Motor neuron (in vitro differentiated cells): ENCODE measurements at regions not wholly inside any gene's neighbourhood (a gene's known extent, or its start where the extent isn't known, plus 50 kb on each side); places are given as distances from the start of the nearest gene placed in this dataset.

Experiments
- ATAC-seq, 8 experiments: fragments of 200-7000 bp; cut with Tn5 transposase; replicated peaks in 6 of 8; 2 replicates each; pipeline ENCODE4 v1.8.0; 2021; ENCODE audit warnings: mild to moderate bottlenecking in 8 of 8, moderate library complexity in 8 of 8
- H3K27ac ChIP-seq, 2 donors: fragments of 250-450 bp; sonication (Bioruptor Pico); 2 replicates each; pipeline ENCODE4 v1.9.0; 2021; ENCODE audit warnings: antibody characterized with exemption in 2 of 2, mild to moderate bottlenecking in 2 of 2, moderate library complexity in 1 of 2
- H3K4me1 ChIP-seq, 2 donors: fragments of 250-450 bp; sonication (Bioruptor Pico); replicated peaks in 1 of 2; 2 replicates each; pipeline ENCODE4 v1.6.1; 2021; ENCODE audit warnings: antibody characterized with exemption in 2 of 2, mild to moderate bottlenecking in 2 of 2, moderate library complexity in 1 of 2
- H3K4me3 ChIP-seq, 5 donors: fragments of 250-450 bp; sonication (Bioruptor Pico); 2 replicates each; pipeline ENCODE4 v1.9.0; 2021; ENCODE audit warnings: antibody characterized with exemption in 5 of 5, mild to moderate bottlenecking in 5 of 5, moderate library complexity in 4 of 5
- WGBS, 10 experiments: fragments of 450-650 bp; shearing (Covaris generic); methylation state at CpG; one replicate each; pipeline ENCODE4 v1.0.0; 2022; 5-methylcytosine and 5-hydroxymethylcytosine counted together
- in situ Hi-C, 9 experiments: fragments of 400-800 bp; cut with MboI; loops; one replicate each; pipeline ENCODE4 v1.15.0; 2021; ENCODE audit warnings: low sequenced_read_pairs in 9 of 9, low pct_unique_long_range_greater_than_20kb in 2 of 9; ENCODE audit not compliant: unreplicated experiment in 9 of 9

GRCh38 chr11:109222761-109223160 lies 199.2 kb upstream of the C11orf87 start:
- no peak overlapping the region for H3K27ac ChIP-seq
- 36 to 100% (median 100%) methylated on average over 1 to 2 of the region's 2 CpGs; no CpG with 5 or more reads in 5 of the 10 experiments for WGBS, 10 experiments
- ATAC-seq, result no peak
- no peaks in the 10 kb centered on the region for H3K4me1 ChIP-seq
- H3K4me3 ChIP-seq, result no peak overlapping the region
- in situ Hi-C loops, result no loop called here

DNA sequence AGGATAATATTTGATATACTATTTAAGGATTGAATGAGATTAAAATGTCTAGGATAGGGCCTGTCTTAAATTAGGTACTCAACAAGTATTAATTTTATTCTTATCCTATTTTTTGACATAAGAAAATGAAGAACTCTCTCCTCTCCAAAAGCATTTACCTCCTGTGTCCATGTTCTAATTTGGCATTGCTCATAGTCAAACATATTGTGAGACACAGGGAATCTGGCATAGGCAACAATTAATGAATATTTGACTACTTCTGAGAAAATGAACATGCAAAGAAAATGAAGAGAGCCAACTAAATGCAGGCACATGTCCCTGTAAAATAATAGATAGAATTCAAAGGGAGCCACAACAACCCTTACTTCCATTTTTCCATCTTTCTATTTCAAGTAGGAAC lies 198.5 kb upstream of the C11orf87 start:
- in situ Hi-C loops, result no loop called here
- Histone ChIP-seq H3K4me1 (no peaks in the 10 kb centered on the region), H3K27ac (no peak overlapping the region), H3K4me3 (no peak overlapping the region)
- no peak for ATAC-seq

- in situ Hi-C loops, result no loop called here
- ATAC-seq, result no peak
- no peaks in the 10 kb centered on the region for H3K4me1 ChIP-seq
- H3K27ac ChIP-seq, result no peak overlapping the region
- H3K4me3 ChIP-seq, result no peak overlapping the region
- WGBS, 10 experiments, result 46 to 92% (median 70%) methylated on average over 2 of the region's 2 CpGs; no CpG with 5 or more reads in 2 of the 10 experiments
These were observed 192.3 kb upstream of the C11orf87 start for GRCh38 chr11:109229682-109230081.

GRCh38 chr11:109236188-109236587 lies 185.8 kb upstream of the C11orf87 start:
- in situ Hi-C loops, result no loop called here
- no peak for ATAC-seq
- WGBS, 10 experiments, result 78 to 100% (median 96%) methylated on average over 1 to 2 of the region's 2 CpGs; no CpG with 5 or more reads in 2 of the 10 experiments
- Histone ChIP-seq H3K27ac (no peak overlapping the region), H3K4me1 (no peaks in the 10 kb centered on the region), H3K4me3 (no peak overlapping the region)

DNA sequence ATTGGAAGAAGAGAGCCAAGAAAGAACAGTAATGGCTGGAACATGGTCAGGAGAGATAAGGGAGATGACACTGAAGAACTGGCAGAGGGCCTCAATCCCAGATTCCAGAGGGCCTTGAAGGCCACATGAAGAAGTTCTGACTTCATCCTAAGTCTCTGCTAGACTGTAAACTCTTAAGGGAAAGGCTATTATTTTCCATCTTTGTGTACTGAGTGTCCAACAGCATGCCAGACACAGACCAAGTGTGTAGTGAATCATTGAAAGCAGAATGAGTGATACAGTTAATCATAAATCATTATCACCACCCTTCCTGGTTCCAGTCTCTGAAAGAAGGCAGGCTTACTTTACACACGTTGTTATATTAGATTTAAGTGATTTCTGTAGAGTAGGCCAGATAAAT lies 185.3 kb upstream of the C11orf87 start:
- ATAC-seq, result no peak
- in situ Hi-C loops, result no loop called here
- Histone ChIP-seq H3K27ac (no peak overlapping the region), H3K4me1 (no peaks in the 10 kb centered on the region), H3K4me3 (no peak overlapping the region)
- WGBS, 10 experiments, result 20 to 67% (median 52%) methylated on average over 1 of the region's 1 CpG; no CpG with 5 or more reads in 4 of the 10 experiments

GRCh38 chr11:109237636-109238035 lies 184.4 kb upstream of the C11orf87 start:
- Histone ChIP-seq H3K4me1 (no peaks in the 10 kb centered on the region), H3K4me3 (no peak overlapping the region), H3K27ac (no peak overlapping the region)
- in situ Hi-C loops, result no loop called here
- ATAC-seq, result no peak

GRCh38 chr11:109241988-109242536 lies 179.9 kb upstream of the C11orf87 start:
- Histone ChIP-seq H3K4me3 (no peak overlapping the region), H3K27ac (no peak overlapping the region), H3K4me1 (no peaks in the 10 kb centered on the region)
- 0 to 75% (median 51%) methylated on average over 1 to 3 of the region's 3 CpGs; no CpG with 5 or more reads in 4 of the 10 experiments for WGBS, 10 experiments
- ATAC-seq, result peak; percentile 37 to 100 (median 80)
- in situ Hi-C loops, result no loop called here

GRCh38 chr11:109247071-109247470 lies 174.9 kb upstream of the C11orf87 start:
- no peaks in the 10 kb centered on the region for H3K4me1 ChIP-seq
- no peak for ATAC-seq
- in situ Hi-C loops, result no loop called here
- 23 to 100% (median 84%) methylated on average over 1 to 5 of the region's 5 CpGs for WGBS, 10 experiments
- H3K4me3 ChIP-seq, result no peak overlapping the region
- no peak overlapping the region for H3K27ac ChIP-seq

DNA sequence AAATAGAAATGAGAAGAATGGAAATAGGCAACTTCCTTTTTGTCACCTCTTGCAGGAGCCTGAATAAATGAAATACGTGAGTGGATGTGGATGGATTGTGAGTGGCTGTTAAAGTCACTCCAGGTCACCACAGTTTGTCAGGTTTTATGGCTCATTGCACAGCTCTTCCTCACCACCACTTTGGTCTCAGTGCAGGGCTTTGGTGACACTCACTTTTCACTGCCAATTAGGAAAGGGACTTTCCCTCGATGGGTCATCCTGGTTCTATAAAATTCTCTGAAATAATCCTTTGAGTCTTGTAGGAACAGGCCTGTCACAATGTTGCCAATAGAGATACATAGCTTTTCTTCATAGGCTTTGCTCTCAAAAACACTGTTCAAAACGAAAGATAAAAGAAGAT lies 172.4 kb upstream of the C11orf87 start:
- in situ Hi-C loops, result no loop called here
- ATAC-seq, result no peak
- WGBS, 10 experiments, result 21 to 76% (median 53%) methylated on average over 1 to 3 of the region's 3 CpGs; no CpG with 5 or more reads in 2 of the 10 experiments

DNA sequence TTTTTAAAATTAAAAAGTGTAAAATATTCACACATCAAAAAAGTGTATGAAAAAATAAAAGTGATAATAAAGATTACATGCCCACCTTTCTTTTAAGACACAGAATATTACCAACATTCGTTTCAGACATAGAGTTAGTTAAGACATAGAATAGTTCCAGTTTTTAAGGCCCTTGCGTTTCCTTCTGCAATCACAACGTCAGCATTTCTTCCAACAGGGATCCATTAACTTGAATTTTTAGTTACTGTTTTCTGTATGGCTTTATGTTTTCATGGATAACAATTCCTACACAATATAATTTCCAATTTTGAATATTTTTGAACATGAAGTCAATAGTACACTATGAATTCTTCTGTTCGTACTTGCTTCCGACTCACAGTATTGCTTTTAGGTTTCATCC lies 170.8 kb upstream of the C11orf87 start:
- Histone ChIP-seq H3K27ac (no peak overlapping the region), H3K4me1 (no peaks in the 10 kb centered on the region), H3K4me3 (no peak overlapping the region)
- no peak for ATAC-seq
- 73 to 100% (median 90%) methylated on average over 2 to 5 of the region's 5 CpGs for WGBS, 10 experiments
- in situ Hi-C loops, result no loop called here

More for the DNA sequence above, 172.4 kb upstream of the C11orf87 start:
- Histone ChIP-seq H3K4me3 (no peak overlapping the region), H3K27ac (no peak overlapping the region), H3K4me1 (no peaks in the 10 kb centered on the region)

DNA sequence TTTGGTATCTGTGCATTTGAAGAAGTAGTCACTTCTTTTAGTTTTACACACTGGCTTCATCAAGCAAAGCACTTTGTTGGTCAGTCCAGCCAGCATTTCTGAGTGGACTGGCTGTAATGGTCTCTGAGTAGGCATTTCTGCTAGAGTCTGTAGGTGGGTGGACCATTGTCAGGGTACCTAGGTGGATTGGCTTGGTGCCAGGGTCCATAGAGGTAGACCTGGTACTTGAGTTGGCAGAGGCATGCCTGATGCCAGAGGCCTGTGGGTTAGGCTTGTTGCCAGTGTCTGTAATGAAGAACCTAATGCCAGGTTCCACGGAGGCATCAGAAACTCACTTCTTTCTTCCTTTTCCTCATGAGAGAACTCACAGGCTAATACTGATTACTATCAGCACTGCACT lies 157.9 kb upstream of the C11orf87 start:
- 20 to 100% (median 67%) methylated on average over 1 of the region's 1 CpG; no CpG with 5 or more reads in 4 of the 10 experiments for WGBS, 10 experiments
- no peak overlapping the region for H3K4me3 ChIP-seq
- H3K4me1 ChIP-seq, result no peaks in the 10 kb centered on the region
- H3K27ac ChIP-seq, result no peak overlapping the region
- ATAC-seq, result no peak
- in situ Hi-C loops, result no loop called here

DNA sequence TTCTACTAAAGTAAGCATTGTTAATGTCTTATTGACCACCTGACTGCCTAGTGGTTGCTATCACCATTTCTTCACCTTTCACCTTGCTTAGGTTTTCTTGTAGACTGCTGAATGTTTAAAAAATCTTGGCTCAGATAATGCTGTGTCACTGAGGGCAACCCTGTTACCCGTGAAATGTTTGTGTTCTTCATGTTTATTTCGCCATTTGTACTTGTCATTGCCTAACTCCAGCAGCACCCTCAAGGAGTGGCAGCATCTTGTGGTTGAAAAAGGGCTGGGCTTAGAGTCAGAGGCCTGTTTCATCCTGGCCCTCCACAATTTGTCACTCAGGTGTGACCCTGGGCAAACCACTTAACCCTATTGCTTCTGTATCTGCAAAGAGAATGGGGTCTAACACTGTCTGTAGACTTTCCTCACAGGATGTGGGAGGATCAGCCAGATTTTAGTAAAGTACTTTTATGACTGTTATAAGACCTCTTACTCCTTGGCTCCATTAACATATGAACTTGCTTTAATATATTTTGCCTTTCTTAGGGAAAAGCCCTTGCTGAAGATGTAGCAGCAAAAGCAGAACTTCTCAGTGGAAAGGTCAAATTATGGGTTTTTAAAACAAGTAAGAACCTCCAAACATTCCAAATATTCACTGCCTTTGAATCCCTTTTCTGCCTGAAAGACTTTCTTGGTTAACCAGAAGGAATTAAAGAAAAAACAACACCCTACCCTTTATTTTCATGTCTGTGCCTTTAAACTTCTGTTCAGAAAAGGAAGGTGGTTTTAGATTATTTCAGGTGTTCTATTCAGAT lies 154.5 kb upstream of the C11orf87 start:
- no peaks in the 10 kb centered on the region for H3K4me1 ChIP-seq
- no peak overlapping the region for H3K4me3 ChIP-seq
- ATAC-seq, result peak in 2 of 8 experiments; percentile 64
- 19 to 100% (median 75%) methylated on average over 1 to 2 of the region's 2 CpGs; no CpG with 5 or more reads in 4 of the 10 experiments for WGBS, 10 experiments
- in situ Hi-C loops, result no loop called here
- H3K27ac ChIP-seq, result no peak overlapping the region

DNA sequence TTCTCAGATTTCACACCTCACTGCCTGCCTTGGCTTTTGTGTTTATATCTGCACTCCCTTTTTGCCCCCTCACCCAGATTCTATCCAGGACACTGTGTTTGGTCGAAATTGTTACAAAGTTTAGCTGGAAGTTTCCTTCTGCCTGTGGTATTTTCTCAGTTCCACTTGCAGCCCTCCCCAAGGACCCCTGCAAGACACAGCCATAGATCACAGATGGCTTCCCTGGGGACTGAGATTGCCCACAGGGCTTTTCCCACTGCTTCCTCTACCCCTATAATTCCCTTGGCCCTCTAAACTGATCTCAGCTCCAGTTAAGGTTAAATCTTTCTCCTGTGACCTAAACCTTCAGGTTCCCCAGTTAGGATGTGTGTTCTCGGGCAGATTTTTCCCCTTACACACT lies 146.1 kb upstream of the C11orf87 start:
- H3K27ac ChIP-seq, result no peak overlapping the region
- WGBS, 10 experiments, result 33 to 100% (median 100%) methylated on average over 1 to 2 of the region's 2 CpGs; no CpG with 5 or more reads in 4 of the 10 experiments
- no peaks in the 10 kb centered on the region for H3K4me1 ChIP-seq
- no peak overlapping the region for H3K4me3 ChIP-seq
- in situ Hi-C loops, result no loop called here
- no peak for ATAC-seq

- H3K4me1 ChIP-seq, result no peaks in the 10 kb centered on the region
- in situ Hi-C loops, result no loop called here
- no peak overlapping the region for H3K27ac ChIP-seq
- no peak overlapping the region for H3K4me3 ChIP-seq
- 42 to 93% (median 83%) methylated on average over 1 to 2 of the region's 2 CpGs; no CpG with 5 or more reads in 1 of the 10 experiments for WGBS, 10 experiments
- ATAC-seq, result no peak
These were observed 136.5 kb upstream of the C11orf87 start for GRCh38 chr11:109285465-109285864.
